Astrocyte (in vitro differentiated cells and primary cell): ENCODE measurements at regions not wholly inside any gene's neighbourhood (a gene's known extent, or its start where the extent isn't known, plus 50 kb on each side); places are given as distances from the start of the nearest gene placed in this dataset.

ENCODE experiments used
- DNase-seq: peaks from one replicate; pipeline ENCODE4 v3.0.0-alpha.2; 2010; ENCODE audit warnings: low read depth
- FAIRE-seq: peaks from 2 replicates; lab custom pipeline; 2011; peaks lifted over from hg19 to GRCh38; lab: Jason Lieb, UNC
- H2AFZ ChIP-seq: 2 replicates; pipeline ENCODE4 v1.6.0; 2012; ENCODE audit warnings: low read depth, low read length, inconsistent platforms
- H3K27ac ChIP-seq: 2 replicates; pipeline ENCODE4 v1.5.1; 2011; ENCODE audit warnings: low read depth, low read length, inconsistent platforms
- H3K27me3 ChIP-seq: 2 replicates; pipeline ENCODE4 v1.6.0; 2011; ENCODE audit warnings: low read length, inconsistent platforms; ENCODE audit not compliant: insufficient read depth
- H3K36me3 ChIP-seq: 2 replicates; pipeline ENCODE4 v1.5.1; 2011; ENCODE audit warnings: low read length, inconsistent platforms; ENCODE audit not compliant: insufficient read depth
- H3K4me1 ChIP-seq: 2 replicates; pipeline ENCODE4 v1.5.1; 2011; ENCODE audit warnings: low read length, inconsistent platforms; ENCODE audit not compliant: insufficient read depth
- H3K4me2 ChIP-seq: 2 replicates; pipeline ENCODE4 v1.6.0; 2012; ENCODE audit warnings: low read length, inconsistent platforms
- H3K4me3 ChIP-seq: 2 replicates; pipeline ENCODE4 v1.5.1; 2011; ENCODE audit warnings: low read depth, mild to moderate bottlenecking, low read length, inconsistent platforms; ENCODE audit not compliant: insufficient read depth
- H3K79me2 ChIP-seq: 2 replicates; pipeline ENCODE4 v1.6.0; 2012; ENCODE audit warnings: mild to moderate bottlenecking, low read length, inconsistent platforms; ENCODE audit not compliant: insufficient read depth
- H3K9ac ChIP-seq: 2 replicates; pipeline ENCODE4 v1.6.0; 2012; ENCODE audit warnings: mild to moderate bottlenecking, low read length, inconsistent platforms
- H3K9me3 ChIP-seq: 2 replicates; pipeline ENCODE4 v1.5.1; 2012; ENCODE audit warnings: low read depth, mild to moderate bottlenecking, low read length, inconsistent platforms; ENCODE audit not compliant: insufficient read depth
- H4K20me1 ChIP-seq: 2 replicates; pipeline ENCODE4 v1.6.0; 2012; ENCODE audit warnings: low read length, inconsistent platforms; ENCODE audit not compliant: insufficient read depth
- H3K27ac Mint-ChIP-seq: one replicate; pipeline ENCODE4 v1.8.0; 2021; ENCODE audit warnings: mild to moderate bottlenecking, mixed read lengths; ENCODE audit not compliant: unreplicated experiment
- H3K27me3 Mint-ChIP-seq: one replicate; pipeline ENCODE4 v1.8.0; 2021; ENCODE audit warnings: low read depth, mixed read lengths; ENCODE audit not compliant: unreplicated experiment
- H3K36me3 Mint-ChIP-seq: one replicate; pipeline ENCODE4 v1.8.0; 2021; ENCODE audit warnings: low read depth, mixed read lengths; ENCODE audit not compliant: unreplicated experiment
- H3K4me1 Mint-ChIP-seq: one replicate; pipeline ENCODE4 v1.8.0; 2021; ENCODE audit warnings: low read depth, mixed read lengths; ENCODE audit not compliant: unreplicated experiment
- H3K4me3 Mint-ChIP-seq: one replicate; pipeline ENCODE4 v1.8.0; 2021; ENCODE audit warnings: mild to moderate bottlenecking, moderate library complexity, mixed read lengths; ENCODE audit not compliant: unreplicated experiment
- H3K9me3 Mint-ChIP-seq: one replicate; pipeline ENCODE4 v1.8.0; 2021; ENCODE audit warnings: mild to moderate bottlenecking, mixed read lengths; ENCODE audit not compliant: unreplicated experiment
- CTCF ChIP-seq: IDR thresholded peaks from 2 replicates; pipeline ENCODE4 v1.5.1; 2011; ENCODE audit warnings: low read depth, mild to moderate bottlenecking, inconsistent platforms, low read length, moderate library complexity; ENCODE audit not compliant: insufficient read depth
- EZH2 ChIP-seq: IDR thresholded peaks from 2 replicates; pipeline ENCODE4 v1.6.1; 2012; ENCODE audit warnings: mild to moderate bottlenecking, low read length, inconsistent platforms; ENCODE audit not compliant: insufficient read depth

- Mint-ChIP-seq H3K36me3 (no peaks in the 10 kb centered on the region), H3K9me3 (no peaks in the 10 kb centered on the region), H3K27ac (no peak overlapping the region), H3K27me3 (no peaks in the 10 kb centered on the region), H3K4me3 (peak overlapping the region; percentile 45), H3K4me1 (peaks cover 32% of the 10 kb centered on the region)
- no peaks in the 10 kb centered on the region for H3K36me3 ChIP-seq
- no peak for FAIRE-seq
- peak overlapping the region; percentile 87 for H3K4me3 ChIP-seq
- H3K27ac ChIP-seq: peak overlapping the region; percentile 89
- H2AFZ ChIP-seq: peak overlapping the region; percentile 44
- DNase-seq: no peak
- no peaks in the 10 kb centered on the region for H3K27me3 ChIP-seq
- H3K79me2 ChIP-seq: peaks cover 66% of the 10 kb centered on the region
- H3K4me2 ChIP-seq: peak overlapping the region; percentile 96
- H3K9ac ChIP-seq: peak overlapping the region; percentile 94
- H4K20me1 ChIP-seq: peaks cover 29% of the 10 kb centered on the region
- no peaks in the 10 kb centered on the region for H3K9me3 ChIP-seq
- peaks cover 52% of the 10 kb centered on the region for H3K4me1 ChIP-seq
- TF ChIP-seq EZH2 (no peak), CTCF (no peak)
Observed at GRCh38 chr1:39105061-39105840, 79.1 kb downstream of the NDUFS5 start.

GRCh38 chr1:39105841-39106765 lies 80.0 kb downstream of the NDUFS5 start:
- Histone ChIP-seq H3K36me3 (no peaks in the 10 kb centered on the region), H3K4me3 (peak overlapping the region; percentile 87), H3K9me3 (no peaks in the 10 kb centered on the region), H2AFZ (peak overlapping the region; percentile 31), H3K27ac (peak overlapping the region; percentile 89), H3K4me1 (peaks cover 59% of the 10 kb centered on the region), H3K27me3 (no peaks in the 10 kb centered on the region), H3K79me2 (peaks cover 75% of the 10 kb centered on the region), H3K9ac (peak overlapping the region; percentile 94), H3K4me2 (peak overlapping the region; percentile 96), H4K20me1 (peaks cover 37% of the 10 kb centered on the region)
- Mint-ChIP-seq H3K4me3 (no peak overlapping the region), H3K36me3 (no peaks in the 10 kb centered on the region), H3K9me3 (no peaks in the 10 kb centered on the region), H3K27me3 (no peaks in the 10 kb centered on the region), H3K27ac (no peak overlapping the region), H3K4me1 (peaks cover 40% of the 10 kb centered on the region)
- DNase-seq (no peak), FAIRE-seq (no peak)
- TF ChIP-seq EZH2 (no peak), CTCF (no peak)
